HG03457 (cell line): ENCODE measurements at regions not wholly inside any gene's neighbourhood (a gene's known extent, or its start where the extent isn't known, plus 50 kb on each side); places are given as distances from the start of the nearest gene placed in this dataset.
"Not testable (repeated sequence)": the region's sequence is repeated elsewhere in the genome, so short reads cannot be mapped to it uniquely, and the experiment has no call there.

Source experiments
- ATAC-seq: cut with Tn5 transposase; IDR thresholded peaks from one replicate; pipeline ENCODE4 v1.9.1; 2021; ENCODE audit warnings: moderate number of reproducible peaks; ENCODE audit not compliant: unreplicated experiment

DNA sequence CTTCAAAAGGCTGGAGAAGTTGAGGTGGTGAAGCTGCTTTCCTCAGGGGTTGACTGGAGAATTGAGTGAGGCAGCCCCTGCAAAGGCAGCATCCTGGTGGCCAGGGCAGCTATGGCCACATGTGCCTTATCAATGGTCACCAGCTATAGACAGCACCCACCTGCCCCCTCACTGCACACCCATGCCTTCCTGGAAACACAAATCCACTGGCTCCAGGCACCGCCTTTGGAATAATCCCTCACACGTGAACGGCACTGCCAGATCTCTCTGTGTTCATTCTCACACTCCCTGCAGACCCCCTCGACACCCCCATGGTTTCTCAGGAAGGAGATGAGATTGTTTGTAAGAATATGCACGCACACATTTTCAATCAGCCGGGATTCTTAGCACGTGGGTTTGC lies 1297.8 kb downstream of the TBC1D22A start:
- ATAC-seq: no peak

DNA sequence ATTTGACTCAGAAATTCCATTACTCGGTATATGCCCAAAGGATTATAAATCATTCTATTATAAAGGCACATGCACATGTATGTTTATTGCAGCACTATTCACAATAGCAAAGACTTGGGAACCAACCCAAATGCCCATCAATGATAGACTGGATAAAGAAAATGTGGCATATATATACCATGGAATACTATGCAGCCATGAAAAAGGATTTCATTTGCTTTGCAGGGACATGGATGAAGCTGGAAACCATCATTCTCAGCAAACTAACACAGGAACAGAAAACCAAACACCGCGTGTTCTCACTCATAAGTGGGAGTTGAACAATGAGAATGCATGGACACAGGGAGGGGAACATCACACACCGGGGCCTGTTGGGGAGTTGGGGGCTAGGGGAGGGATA lies 1297.1 kb downstream of the TBC1D22A start:
- not testable (repeated sequence) for ATAC-seq

DNA sequence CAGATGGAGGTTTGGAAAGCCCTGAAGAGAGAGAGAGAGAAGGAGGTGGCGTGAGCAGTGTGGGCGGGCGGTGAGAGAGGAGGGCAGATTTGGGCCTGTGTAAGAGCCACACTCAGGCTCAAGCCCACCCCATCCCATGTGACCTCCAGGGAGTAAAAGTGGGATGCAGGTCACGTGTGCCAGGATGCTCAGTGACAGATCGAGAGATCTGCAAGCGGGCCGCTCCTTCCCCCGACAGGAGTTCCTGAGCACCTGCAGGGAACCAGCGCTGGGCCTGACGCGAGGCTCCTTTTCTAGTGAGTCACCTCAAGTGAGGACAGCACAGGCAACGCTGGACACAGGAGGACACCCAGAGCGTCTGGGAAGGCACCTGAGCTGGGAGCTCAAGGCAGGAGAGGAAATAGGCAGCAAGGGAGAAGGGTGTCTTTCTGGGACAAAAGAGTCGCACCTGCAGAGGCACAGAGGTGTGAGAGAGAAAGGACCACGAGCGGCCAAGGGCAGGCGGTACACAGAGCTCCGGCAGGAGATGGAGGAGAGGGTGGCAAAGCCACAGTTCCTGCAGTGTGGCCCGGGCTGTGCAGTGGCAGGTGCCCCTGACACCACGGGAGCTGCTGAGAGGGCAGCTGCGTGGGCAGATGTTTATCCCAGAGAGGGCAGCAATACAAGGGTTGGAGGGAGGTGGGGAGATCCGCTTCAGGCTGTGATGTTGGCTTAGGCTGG lies 1294.8 kb downstream of the TBC1D22A start:
- no peak for ATAC-seq

DNA sequence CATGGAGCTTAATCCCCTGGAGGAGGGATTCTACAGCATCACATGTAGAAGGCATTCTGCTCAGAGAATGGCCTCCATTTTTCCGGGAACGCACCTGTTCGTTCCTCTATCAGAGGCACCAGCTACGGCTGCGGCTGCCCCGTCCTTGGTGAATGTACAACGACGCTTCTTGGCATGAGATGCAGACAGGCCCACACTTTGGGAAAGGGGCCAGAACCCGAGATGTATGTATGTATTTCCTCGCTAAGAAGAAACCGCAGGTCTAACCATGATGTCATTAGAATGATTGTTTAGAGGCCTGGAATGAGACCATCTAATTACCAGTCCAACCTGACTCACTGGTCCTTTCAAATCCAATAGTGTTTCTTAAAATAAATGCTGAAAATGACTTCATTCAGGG lies 1293.4 kb downstream of the TBC1D22A start:
- ATAC-seq: no peak

- ATAC-seq: no peak
Measured at GRCh38 chr22:48055185-48055584, 1292.7 kb downstream of the TBC1D22A start.

DNA sequence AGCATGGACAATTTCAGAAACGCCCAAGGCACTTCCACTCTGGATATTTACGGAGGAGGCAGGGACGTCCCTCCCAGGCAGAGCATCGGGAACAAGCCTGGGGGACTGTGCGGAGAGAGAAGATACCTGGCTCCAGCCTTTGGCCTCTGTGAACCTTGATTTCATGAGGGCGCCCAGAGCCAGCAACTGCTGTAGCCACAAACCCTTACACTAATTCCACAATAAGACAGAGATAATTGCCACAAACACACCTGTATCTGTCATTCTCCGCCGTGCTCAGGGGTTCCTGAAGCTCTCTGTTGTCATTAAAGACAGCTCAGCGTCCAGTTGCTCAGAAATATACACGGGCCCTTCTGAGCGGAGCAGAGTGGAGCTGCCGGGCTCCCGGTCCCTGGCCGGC lies 1292.1 kb downstream of the TBC1D22A start:
- ATAC-seq: no peak

GRCh38 chr22:48053973-48054372 lies 1291.5 kb downstream of the TBC1D22A start:
- ATAC-seq: no peak

- no peak for ATAC-seq
Measured at GRCh38 chr22:48053486-48053885, 1291.0 kb downstream of the TBC1D22A start.

DNA sequence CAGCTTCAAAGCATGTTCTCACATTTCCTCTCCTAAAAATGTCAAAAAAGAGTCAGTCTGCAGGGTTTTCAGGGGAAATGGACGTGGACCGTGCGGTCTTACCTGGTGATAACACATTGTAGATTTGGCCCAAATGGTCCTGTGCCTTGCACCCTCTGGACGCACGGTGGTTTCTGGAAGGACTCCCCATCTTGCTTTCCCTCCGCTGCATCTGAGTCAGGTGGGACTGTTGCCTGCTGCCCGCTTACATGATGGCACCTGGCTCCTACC lies 1290.1 kb downstream of the TBC1D22A start:
- no peak for ATAC-seq

- no peak for ATAC-seq
Measured at GRCh38 chr22:48051796-48052620, 1289.6 kb downstream of the TBC1D22A start.

DNA sequence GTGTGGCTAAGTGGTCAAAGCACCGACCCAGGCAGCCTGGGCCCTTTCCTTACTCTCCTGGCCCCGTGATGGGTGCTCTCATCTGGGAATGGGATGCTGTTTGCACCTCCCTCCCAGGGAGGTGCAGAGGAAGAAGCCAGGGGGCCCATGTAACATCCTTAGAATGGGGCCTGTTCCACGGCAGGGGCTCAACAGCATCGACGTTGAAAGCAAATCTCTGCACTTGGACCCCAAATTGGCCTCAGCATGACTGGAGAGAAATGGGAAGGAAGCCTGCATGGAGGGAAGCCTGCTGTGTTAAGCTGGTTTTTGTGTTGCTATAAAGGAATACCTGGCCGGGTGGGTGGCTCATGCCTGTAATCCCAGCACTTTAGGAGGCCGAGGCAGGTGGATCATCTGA lies 1288.4 kb downstream of the TBC1D22A start:
- ATAC-seq: no peak

GRCh38 chr22:48049116-48049515 lies 1286.7 kb downstream of the TBC1D22A start:
- ATAC-seq: no peak

- ATAC-seq: no peak
Measured at GRCh38 chr22:48047722-48048500, 1285.5 kb downstream of the TBC1D22A start.

DNA sequence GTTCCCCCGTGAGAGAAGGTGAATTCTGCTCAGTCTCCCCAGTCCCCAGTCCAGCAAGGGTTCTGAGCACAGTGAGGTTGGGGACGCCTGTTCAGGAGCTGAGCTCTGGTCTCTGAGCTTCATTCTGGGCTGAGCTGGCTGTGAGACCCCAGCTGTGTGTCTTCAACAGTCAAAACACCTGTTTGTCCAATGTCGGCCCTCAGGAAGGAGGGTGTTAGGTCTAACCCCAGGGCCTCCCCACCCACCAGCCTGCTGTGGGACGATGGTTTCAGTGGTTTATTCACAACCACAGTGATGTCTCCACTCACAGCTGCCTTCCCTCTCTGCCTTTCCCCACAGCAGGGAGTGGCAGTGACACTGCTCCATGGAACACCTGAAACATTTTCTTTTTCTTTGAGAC lies 1282.9 kb downstream of the TBC1D22A start:
- ATAC-seq: peak; percentile 87

GRCh38 chr22:48044487-48045060 lies 1282.1 kb downstream of the TBC1D22A start:
- ATAC-seq: no peak

- ATAC-seq: no peak
Measured at GRCh38 chr22:48043581-48043980, 1281.1 kb downstream of the TBC1D22A start.

- no peak for ATAC-seq
Measured at GRCh38 chr22:48042621-48043395, 1280.4 kb downstream of the TBC1D22A start.

DNA sequence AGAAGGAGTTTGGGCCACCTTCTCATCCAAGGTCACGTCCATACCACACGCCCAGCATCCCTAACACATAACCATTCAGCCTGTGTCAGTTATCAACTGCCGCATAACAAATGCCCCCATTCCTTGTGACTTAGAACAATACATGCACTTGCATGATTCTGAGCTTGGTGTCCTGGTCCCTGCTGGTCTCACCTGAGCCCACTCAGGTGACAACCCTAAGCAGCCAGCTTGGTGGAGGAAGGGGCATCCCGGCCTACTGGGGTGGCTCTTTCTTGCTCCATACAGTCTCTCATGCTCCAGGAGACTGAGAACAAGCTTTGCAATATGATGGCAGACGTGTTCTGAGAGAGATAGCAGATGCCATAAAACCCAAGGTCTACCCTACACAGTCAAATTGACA lies 1276.9 kb downstream of the TBC1D22A start:
- ATAC-seq: no peak

GRCh38 chr22:48037618-48038017 lies 1275.2 kb downstream of the TBC1D22A start:
- ATAC-seq: no peak

- ATAC-seq: no peak
Measured at GRCh38 chr22:48035897-48036296, 1273.4 kb downstream of the TBC1D22A start.

- no peak for ATAC-seq
Measured at GRCh38 chr22:48031589-48031988, 1269.1 kb downstream of the TBC1D22A start.
